ENCODE measurements at regions not wholly inside any gene's neighbourhood (a gene's known extent, or its start where the extent isn't known, plus 50 kb on each side); places are given as distances from the start of the nearest gene placed in this dataset.

DNA sequence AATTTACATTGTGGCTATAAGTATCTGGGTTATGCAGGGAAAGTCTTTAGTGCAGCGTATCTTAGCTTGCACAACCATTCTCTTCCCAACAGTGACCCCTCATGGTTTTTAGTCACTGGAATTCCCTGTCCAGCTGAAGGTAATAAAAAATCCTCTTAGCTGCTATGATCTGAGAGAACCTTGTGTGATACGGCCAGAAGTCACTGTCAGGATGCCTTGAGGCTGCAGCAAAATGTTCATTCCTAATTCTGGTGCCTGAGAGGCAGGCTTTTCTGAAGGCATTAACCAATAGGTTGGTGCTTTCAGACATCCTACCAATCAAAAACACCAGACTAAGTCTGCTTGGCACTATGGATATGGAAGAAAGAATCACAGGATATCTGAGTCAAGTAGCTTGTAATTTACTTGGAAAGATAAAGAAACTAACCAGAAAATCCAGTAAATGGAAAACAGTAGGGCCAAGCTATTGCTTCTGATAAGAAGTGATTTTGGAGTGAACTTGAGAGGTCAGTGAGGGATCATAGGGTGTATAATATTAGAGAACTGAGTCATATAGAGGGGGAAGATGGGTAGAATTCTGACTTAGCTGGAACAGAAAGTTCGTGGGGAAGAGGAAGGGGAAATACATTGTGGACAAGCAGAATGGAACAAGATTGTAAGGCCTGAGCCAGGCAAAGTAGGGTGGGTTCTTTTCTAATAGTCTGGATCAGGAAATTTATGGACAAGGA lies 89.0 kb upstream of the SLC14A2 start:
- DNase-seq (ENCODE audit: low spot score): no peak

DNA sequence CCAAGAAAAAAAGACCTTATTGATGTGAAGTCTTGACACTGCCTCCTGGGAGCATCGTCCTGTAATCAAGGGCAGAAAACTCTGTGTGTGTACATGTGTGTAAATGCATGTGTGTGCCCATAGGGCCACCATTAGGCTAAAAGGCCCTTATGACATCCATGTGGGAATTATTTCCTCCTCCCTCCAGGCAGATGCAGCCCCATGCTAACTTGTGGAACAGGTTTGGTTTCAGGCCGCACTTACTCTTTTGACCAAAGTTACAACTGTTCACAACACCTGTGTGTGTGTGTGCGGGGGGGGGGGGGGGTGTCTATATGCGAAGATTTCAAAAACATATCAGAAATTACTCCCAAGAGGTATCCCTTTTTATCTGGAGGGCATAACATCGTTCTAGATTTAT lies 87.4 kb upstream of the SLC14A2 start:
- DNase-seq (ENCODE audit: low spot score): no peak

DNA sequence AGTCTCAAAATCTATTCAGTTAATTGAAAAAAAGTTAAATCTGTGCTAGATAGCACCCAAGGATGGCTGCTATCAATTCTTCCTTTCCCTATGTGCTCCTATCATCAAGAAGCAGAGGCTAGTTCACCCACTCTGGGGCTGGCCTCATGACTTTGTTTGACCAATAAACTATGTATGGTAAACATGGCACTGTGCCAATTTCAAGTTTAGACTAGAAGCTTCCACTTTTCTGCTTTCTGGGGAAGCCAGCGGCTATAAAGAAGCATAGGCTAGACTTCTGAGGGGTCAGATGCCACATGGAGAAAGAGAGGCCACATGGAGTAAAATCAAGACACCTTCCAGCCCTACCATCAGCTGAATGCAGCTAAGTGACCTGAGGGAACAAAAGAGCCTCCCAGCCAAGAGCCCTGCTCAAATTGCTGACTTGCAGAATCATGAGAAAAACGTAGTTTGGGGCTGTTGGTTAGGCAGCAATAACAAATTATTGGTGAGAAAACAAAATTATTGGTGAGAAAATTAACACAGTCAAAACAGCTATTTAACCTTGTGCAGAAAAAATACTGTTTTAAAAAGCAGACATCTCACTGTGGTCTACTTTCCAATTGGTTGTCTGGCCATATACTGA lies 86.5 kb upstream of the SLC14A2 start:
- DNase-seq (ENCODE audit: low spot score): no peak

DNA sequence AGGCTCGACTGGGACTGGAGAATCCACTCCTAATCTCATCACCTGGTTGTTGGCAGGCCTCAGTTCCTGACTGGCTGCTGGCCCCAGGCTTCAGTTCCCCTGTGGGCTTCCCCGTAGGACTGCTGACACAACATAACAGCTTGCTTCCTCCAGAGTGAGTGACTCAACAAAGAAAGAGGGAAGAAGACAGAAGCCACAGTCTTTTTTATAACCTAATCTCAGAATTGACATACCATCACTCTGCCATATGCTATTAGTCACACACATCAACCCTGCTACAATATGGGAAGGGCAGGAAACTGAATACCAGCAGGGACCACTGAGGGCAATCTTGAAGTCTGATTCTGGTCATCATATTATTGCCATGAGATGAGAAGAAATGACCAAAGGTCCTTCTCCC lies 76.8 kb upstream of the SLC14A2 start:
- no peak for DNase-seq (ENCODE audit: low spot score)

DNA sequence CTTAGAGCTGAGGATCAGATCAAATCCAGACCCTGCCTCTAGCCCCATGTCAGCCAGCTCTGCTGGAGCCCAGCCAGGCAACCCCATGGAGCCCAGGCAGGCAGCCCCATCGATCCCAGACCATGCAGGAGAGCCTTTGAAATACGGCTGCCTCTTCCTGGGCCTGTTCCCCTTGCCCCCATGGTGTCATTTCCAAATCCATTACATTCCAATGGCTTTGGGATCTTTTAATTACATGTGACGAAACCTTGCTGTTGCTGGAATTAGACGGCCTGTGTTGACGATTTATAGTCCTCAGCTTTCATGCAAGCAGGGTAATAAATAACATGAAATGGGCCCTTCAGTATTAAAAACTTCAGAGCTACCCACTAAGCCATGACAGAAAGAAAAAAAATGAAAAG lies 75.8 kb upstream of the SLC14A2 start:
- DNase-seq (ENCODE audit: low spot score): no peak

DNA sequence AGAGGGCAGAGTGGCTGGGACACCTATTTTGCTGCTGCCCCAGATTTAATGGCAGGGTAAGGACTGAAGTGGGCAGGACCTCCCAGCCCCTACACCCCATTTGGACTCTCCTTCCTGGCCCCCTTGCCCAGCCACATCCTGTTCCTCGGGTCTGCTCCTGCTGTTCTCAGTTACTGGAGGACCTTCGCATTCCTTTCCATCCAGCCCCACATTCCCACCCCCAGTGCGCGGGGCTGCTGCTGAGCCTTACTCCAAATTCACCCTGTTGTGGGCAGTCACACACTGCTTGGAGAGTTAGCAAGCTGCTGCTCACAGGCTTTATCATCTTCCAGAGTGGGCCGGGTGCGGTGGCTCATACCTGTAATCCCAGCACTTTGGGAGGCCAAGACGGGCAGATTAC lies 75.2 kb upstream of the SLC14A2 start:
- no peak for DNase-seq (ENCODE audit: low spot score)

DNA sequence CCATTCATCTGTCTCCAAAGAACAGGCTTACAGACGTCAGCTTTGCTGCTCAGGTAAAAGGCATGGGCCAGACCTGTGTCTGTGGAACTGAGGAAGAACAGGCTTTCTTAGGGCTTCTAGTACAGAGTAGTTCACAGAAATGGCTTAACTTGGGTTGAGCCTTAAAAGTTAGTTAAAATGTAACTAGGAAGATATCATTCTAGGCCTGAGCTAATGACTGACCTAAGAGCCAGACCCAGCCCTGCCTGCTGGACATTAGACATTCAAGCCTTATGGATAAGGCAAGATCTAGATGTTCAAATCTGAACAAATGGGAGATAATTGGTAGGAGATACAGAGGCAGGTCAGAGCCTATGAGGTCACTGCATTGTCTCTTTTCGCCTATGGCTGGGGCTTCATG lies 73.9 kb upstream of the SLC14A2 start:
- no peak for DNase-seq (ENCODE audit: low spot score)

DNA sequence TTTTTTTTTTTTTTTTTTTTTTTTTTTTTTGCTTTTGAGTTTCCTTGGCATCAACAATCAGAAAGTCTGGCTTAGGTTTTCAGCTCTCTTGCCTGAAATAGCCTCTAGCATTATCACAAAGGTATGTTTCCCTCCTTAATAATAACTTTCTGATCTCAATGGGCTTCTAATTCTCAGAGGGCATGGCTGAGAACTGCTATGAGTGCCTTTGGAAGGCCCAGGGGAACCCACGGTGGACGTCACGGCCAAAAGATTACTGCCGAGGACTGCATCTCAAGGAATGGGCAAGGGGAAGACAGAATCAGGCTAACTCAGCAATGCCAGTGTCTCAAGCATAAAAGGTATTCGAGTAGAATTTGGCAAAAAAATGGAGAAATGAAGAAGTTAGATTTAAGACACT lies 73.2 kb upstream of the SLC14A2 start:
- no peak for DNase-seq (ENCODE audit: low spot score)

DNA sequence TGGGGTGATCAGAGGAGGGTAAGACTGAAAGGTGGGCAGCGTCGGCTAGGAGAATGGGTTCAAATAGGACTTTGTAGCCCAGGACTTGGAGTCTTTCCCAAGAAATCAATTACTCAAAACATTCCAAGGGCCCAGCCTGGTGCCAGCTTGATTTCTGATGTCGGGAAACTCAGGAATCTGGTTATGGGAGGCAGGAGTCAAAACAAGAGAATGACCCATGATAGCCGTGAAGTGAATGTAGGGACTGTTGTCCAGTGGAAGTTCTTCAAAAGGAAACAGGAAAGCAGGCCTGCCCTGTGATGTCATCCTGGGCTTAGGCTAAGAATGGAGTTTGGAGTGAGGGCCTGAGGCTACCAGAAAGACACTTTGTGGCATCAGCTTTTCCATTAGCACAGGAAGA lies 67.4 kb upstream of the SLC14A2 start:
- DNase-seq (ENCODE audit: low spot score): no peak

DNA sequence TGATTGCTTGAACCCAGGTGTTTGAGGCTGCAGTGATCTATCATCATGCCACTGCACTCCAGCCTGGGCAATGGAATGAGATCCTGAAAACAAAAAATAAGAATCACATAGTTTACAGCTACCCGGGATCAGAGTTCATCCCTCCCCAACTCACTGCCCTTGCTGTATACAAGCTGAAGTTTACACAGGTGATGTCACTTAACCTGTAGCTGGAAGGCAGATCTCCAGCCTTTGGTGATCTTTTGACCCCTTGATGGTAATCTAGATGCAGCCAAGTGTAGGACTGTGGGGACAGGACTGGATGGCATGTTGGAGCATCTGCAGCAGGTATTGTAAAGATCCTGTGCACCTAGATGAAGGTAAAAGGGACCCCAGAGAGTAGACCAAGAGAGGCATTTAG lies 66.7 kb upstream of the SLC14A2 start:
- no peak for DNase-seq (ENCODE audit: low spot score)

DNA sequence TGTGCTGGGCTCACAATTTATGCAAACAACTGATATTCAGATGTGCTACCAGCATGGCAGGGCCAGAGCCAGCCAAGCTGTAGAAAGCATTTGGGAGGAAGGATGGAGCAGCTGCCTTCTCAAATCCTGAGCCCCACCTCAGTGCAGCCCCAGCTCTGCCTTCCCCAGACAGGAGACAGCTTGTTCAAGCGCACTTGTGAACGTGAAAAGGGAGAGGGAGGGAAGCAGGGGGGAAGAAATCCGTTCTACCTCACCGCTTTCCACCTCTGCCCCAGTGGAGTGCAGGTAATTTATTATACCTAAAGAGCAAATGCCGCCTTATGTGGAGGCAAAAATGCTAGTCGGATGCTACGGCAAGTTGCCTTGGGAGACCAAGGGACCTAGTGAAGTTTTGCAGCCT lies 66.0 kb upstream of the SLC14A2 start:
- DNase-seq (ENCODE audit: low spot score): no peak

DNA sequence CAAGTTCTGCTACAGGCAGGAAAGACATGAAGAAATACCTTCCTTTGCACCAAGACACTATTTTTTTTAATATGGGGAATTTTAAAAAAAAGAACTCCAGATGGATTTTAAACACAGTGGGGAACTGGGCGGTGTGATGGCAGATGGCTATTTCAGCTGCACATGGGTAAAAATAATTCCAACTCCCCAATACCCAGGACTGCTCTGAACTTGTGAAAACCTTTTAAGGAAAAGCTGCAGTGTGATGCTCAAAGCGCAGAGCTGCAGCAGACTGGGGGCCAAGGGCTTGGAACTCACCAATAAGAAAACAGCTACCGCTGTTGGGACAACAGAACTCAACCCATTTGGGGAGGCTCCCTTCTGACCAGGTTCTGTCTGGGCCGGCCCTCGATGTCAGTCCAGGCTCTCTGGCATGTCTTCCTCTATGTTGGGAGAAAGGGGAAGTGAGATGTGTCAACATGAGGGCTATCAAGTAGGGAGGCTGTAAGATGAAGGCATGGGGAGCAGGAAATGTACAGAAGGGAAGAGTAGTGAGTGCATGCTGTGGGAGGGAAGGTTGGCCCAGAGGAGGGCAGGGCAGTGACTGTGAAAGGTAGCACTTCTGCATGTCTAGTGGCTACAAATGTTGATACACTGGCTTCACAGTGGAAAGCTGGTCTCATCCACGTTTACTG lies 64.0 kb upstream of the SLC14A2 start:
- DNase-seq (ENCODE audit: low spot score): no peak

DNA sequence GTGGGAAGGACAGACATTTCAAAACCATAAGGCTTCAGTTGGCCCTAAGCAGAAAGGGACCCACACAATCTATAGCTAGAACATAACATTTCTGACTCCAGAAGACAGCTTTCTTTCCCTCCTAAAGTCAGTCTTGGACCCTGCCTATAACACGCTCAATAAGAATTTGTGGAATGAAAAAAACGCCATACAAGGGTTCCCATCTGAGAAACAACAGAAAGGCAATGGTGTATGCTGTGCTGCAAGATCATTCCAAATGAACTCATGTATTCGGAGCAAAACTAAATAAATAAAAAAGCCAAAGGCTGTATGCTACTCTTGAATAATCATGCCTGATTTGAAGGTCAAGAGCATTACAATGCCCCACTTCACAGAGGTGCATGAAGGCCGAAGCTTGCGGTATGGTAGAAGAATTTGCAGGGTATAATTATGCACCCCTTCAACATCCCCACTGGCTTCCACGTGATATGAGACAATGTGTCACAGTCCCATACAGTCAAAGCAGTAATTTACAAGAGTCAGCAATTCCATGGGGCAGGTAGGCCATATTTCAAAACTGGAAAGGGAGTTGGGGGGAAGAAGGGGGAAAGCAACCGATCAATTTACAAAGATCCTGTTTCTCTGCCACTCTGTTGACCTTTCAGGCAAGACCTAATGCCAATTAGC lies 61.4 kb upstream of the SLC14A2 start:
- DNase-seq (ENCODE audit: low spot score): no peak

DNA sequence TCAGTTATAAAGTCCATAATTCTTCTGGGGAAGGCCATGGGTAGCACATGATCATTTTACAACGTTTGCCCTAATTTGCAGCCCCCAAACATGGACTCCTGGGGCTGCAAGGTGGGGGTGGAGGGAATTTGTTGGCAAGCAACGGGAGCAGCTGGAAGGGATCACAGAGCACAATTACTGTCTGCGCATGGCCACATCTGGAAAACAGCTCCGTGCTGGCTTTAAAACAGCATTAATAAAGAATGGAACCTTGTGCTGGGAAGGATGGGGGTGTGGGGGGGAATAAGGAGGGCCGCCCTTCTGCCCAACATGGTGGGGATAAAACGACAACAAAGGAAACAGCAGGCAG lies 60.9 kb upstream of the SLC14A2 start:
- DNase-seq (ENCODE audit: low spot score): no peak

DNA sequence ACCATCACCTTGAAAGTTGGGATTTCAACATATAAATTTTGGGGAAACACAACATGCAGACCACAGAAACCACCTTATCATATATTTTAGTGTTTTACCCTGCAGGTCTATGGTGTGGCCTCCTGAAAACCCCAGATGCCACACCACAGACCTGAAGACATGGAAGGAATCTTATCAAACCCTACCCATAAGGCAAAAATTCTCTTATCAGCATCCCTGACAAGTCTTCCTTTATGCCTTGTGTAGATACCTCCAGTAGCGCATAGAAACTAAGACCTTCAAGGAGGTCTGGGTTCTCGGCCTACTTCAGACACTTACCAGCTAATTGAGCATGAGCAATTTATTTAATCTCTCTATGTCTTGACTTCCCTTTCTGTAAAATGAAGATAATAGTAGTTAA lies 59.1 kb upstream of the SLC14A2 start:
- no peak for DNase-seq (ENCODE audit: low spot score)

DNA sequence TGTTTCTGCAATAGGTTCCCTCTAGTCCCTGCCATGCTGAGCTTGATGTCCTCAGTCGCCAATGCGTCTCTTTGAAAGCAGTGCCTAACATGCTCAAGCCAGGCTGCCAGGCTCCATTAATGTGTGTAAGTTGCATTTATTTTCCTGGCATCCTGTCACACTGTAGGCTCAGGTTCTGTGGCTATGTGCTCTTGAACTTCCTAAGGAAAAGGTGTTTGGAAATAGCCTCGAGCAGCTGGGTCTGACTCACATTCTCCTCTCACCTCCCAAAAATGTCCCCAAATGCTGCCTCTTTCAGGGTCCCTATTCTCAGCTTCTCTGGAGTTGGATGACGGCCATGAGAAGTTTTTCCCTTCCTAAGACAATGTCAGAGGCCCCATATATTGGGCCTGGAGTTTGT lies 58.0 kb upstream of the SLC14A2 start:
- no peak for DNase-seq (ENCODE audit: low spot score)

DNA sequence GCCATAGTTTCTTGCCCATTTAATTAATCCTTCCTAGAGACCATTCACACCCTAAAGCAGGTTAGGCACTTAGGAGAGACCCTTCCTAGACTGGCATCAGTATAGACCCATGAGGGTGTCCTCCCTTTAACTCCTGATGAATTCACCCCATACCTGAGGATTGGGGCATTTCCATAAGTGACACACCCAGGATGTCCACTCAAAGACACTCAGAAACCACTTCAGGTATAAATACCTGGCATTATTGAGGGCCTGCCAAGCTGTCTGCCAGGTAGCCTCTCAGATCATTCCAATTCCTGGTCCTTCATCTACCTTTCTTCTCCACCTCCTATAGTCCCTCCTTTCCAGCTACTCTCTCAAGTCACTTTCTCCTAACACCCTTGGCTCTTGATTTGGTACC lies 57.5 kb upstream of the SLC14A2 start:
- no peak for DNase-seq (ENCODE audit: low spot score)

DNA sequence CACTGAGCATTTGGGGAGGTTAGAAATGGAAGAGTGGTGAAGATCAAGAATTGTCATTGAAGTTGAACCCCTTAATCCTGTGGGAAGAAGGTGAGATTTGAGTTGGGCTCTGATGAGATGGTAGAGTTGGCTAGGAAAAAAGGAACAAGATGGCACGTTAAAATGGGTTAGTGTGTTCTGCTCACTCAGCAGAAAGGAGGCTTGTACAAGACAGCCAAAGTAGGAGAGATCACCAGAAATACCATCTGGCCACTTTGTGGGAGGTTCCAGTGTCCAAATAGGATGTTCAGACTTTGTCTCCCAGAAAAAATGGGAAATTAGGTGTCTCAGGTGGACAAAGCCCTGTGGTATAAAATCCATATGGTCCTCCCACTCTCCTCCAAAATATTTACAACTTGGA lies 56.0 kb upstream of the SLC14A2 start:
- DNase-seq (ENCODE audit: low spot score): no peak

DNA sequence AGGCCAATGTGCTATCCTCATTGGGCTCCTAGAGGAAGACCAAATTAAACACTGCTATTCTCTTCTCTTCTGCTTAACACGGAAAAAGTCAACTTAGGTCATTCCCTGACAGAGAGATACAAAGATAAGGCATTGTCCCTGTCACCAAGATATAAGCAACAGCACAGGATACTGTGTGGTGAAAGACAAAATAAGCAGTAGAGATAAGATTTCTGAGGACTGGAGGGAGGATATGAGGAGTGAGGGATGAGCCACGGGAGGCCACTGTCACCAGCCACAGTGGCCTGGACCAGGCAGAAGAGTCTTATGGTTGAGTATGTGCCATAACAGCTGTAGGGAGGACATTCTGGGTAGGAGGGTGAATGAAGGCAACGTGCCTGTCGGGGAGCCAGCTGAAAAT lies 54.4 kb upstream of the SLC14A2 start:
- no peak for DNase-seq (ENCODE audit: low spot score)

DNA sequence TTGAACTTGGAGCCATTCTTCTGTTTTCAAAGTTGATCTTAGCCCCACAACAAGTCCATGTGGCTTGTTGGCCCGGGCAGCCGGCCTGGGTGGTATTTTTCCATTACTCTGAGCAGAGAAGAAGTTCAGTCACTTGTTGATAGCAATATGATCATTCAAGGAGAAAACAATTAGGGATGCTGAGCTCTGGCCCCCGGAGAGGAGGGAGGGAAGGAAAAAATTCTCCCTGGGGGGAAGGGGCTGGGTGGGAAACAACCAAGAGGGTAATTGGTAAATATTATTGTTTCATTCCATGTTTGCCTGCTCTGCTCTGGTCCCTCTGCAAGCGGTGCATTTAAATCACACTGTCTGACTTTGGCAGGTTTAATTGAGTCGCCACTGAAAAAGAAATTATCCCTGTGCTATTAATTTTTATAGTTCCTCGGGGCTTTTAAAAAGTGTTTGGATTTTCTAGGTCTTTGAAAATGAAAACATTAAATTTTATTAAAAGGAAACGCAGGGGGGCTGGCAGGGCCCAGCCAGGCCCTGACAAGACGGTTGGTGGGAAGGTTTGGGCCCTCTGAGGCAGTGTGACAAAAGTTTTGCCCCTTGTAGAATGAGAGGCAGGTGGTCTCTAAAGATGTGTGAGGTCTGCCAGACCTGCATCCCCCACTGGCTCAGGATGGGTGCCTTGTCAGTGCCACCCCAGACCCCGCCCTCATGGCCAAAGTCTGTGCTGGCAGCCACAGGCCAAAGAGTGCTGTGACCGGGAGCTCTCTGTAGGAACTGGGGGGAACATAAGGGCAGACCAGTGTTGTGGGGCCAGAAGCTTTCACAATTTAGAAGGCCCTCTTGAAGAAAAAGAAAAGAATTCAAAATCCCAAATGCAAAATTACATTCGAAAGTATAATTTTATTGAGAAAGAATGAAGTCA lies 52.5 kb upstream of the SLC14A2 start:
- DNase-seq (ENCODE audit: low spot score): no peak

DNA sequence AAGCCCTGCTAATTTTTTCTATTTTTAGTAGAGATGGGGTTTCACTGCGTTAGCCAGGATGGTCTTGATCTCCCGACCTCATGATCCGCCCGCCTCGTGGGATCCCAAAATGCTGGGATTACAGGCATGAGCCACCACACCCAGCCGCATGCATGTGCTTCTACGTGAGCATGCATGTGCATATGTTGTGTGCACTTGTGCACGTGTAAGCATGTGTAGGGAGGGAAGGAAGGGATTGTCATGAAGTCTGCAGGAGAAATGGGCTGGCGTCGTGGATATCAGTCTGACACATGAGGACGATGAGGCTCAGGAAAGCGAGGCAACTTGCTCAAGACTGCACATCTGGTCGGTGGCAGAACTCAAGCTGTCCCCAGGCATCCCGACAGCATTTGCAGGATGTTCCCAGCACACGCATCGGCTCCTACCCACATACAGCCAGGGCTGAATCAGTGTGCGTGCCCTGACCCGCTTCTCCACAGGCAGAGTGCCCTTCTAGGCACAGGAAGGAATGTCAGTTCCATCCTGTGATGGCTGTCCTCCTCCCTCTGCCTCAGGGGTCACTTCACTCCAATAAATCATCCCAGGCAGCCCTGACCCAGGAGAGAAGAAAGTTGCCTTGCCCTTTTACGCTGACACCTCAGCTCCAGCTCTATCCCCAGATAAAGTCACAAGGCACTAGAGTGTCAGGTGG lies 49.9 kb upstream of the SLC14A2 start:
- DNase-seq (ENCODE audit: low spot score): no peak

All from globus pallidus (tissue), 1 donor.